ENCODE measurements at regions not wholly inside any gene's neighbourhood (a gene's known extent, or its start where the extent isn't known, plus 50 kb on each side); places are given as distances from the start of the nearest gene placed in this dataset.

- ChIA-PET SMC1A (ENCODE audit: uncharacterized antibody, unreplicated experiment) (no interaction called here), CTCF (no interaction called here), POLR2A (no interaction called here), RAD21 (ENCODE audit: unreplicated experiment) (no interaction called here)
- in situ Hi-C loops (cut with MboI) (no loop called here), intact Hi-C loops (cut with micrococcal nuclease; ENCODE audit: unreplicated experiment) (no loop called here)
- no TSS peak for BruUV-seq (replicated peaks)
- Histone ChIP-seq H3K36me3 (ENCODE audit: control insufficient read depth in 2 of 2, insufficient read depth in 2 of 2, low read length in 1 of 2) (no peaks in the 10 kb centered on the region), H3K4me3 (no peak overlapping the region), H2AFZ (ENCODE audit: control insufficient read depth, low read depth, low read length) (no peak overlapping the region), H3K27ac (ENCODE audit: control insufficient read depth, insufficient read depth) (no peak overlapping the region), H4K20me1 (ENCODE audit: control insufficient read depth, insufficient read depth) (no peaks in the 10 kb centered on the region), H3K27me3 (replicated peaks in 1 of 2; ENCODE audit: control insufficient read depth in 2 of 2, insufficient read depth in 2 of 2, low read length in 1 of 2) (peaks cover 0 to 2% of the 10 kb centered on the region in 2 experiments; a peak in 3 of 4 replicates), H3K9ac (ENCODE audit: control insufficient read depth, insufficient read depth, low read length) (no peak overlapping the region), H3K4me1 (ENCODE audit: control insufficient read depth, insufficient read depth, low read length) (no peaks in the 10 kb centered on the region), H3K79me2 (ENCODE audit: control insufficient read depth, insufficient read depth, low read length) (no peaks in the 10 kb centered on the region), H3K9me3 (replicated peaks; ENCODE audit: control insufficient read depth, insufficient read depth, low read length) (no peaks in the 10 kb centered on the region), H3K4me2 (ENCODE audit: control insufficient read depth, insufficient read depth) (no peak overlapping the region)
- 10% methylated on average over 6 of the region's 6 CpGs for WGBS (ENCODE audit: insufficient coverage, insufficient replicate concordance, low lambda C conversion rate, missing lambda C conversion rate)
- DNase-seq (ENCODE audit: low read depth, low spot score) (no peak), ATAC-seq (no peak), FAIRE-seq (no peak)
- TF ChIP-seq ZBTB11 (CRISPR knock-in tag; IDR thresholded peaks at IDR 0.05) = no peak
- TF ChIP-seq NR2C2 (IDR thresholded peaks at IDR 0.05; ENCODE audit: borderline replicate concordance, control insufficient read depth, insufficient read length, low read depth) = no peak
- TF ChIP-seq ELK1 (IDR thresholded peaks at IDR 0.05; ENCODE audit: low read depth, low read length) = no peak
- no peak for TF ChIP-seq HSF1 (IDR thresholded peaks at IDR 0.05; ENCODE audit: low read depth, low read length)
- no peak for TF ChIP-seq ATF3 (IDR thresholded peaks at IDR 0.05; ENCODE audit: borderline replicate concordance, extremely low read depth, low read depth, low read length)
Observed at GRCh38 chr1:201639826-201640225, 100.9 kb downstream of the NAV1 start.

Data from GM12878 (cell line).